ENCODE measurements at regions not wholly inside any gene's neighbourhood (a gene's known extent, or its start where the extent isn't known, plus 50 kb on each side); places are given as distances from the start of the nearest gene placed in this dataset.

GRCh38 chr1:5298376-5298775, 644.0 kb downstream of the AJAP1 start (continued):
- TF ChIP-seq FOXA1 (IDR thresholded peaks at IDR 0.05): no peak
- TF ChIP-seq SP1 (IDR thresholded peaks at IDR 0.05): no peak
- no peak for TF ChIP-seq YY1 (IDR thresholded peaks at IDR 0.05)

DNA sequence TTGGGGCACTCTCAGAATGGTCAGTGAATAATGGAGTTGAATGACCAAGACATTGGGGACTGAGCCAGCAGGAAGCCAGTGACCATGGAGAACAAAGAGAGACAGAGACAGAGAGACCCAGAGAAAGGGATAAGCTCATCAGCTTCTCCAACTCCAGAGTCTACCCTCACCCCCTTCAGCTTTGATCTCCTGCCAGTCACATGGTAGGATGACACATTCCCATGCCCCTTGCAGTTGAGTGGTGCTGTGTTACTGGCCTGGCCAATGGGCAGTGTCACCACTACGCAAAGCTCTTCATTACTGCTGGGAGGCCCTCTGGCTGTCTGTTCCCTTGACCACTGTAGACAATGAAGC, 643.5 kb downstream of the AJAP1 start:
- DNase-seq (ENCODE audit: low spot score): no peak
- no peaks in the 10 kb centered on the region for H3K9me3 ChIP-seq (ENCODE audit: control insufficient read depth in 4 of 4, low read length in 3 of 4)
- TF ChIP-seq FOXA1 (IDR thresholded peaks at IDR 0.05): no peak
- TF ChIP-seq HNF4G (IDR thresholded peaks at IDR 0.05): no peak
- TF ChIP-seq YY1 (IDR thresholded peaks at IDR 0.05): no peak
- TF ChIP-seq TAF1 (conservative IDR thresholded peaks at IDR 0.05): no peak
- TF ChIP-seq, protein P1, sequence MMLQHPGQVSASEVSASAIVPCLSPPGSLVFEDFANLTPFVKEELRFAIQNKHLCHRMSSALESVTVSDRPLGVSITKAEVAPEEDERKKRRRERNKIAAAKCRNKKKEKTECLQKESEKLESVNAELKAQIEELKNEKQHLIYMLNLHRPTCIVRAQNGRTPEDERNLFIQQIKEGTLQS (IDR thresholded peaks at IDR 0.05): no peak
- no peak for TF ChIP-seq SP1 (IDR thresholded peaks at IDR 0.05)
- no peak for TF ChIP-seq EGR1 (IDR thresholded peaks at IDR 0.05; ENCODE audit: low read depth in 2 of 2)
- no peak for TF ChIP-seq RAD21 (IDR thresholded peaks at IDR 0.05)
- no peak for TF ChIP-seq NR2F2 (IDR thresholded peaks at IDR 0.05)
- no peak for TF ChIP-seq JUND (IDR thresholded peaks at IDR 0.05)
- no peak for TF ChIP-seq RXRA (IDR thresholded peaks at IDR 0.05)
- TF ChIP-seq GABPA (IDR thresholded peaks at IDR 0.05 in 1 of 2, conservative IDR thresholded peaks at IDR 0.05 in 1 of 2): no peak
- H3K4me3 ChIP-seq (ENCODE audit: low read depth in 1 of 3, low read length in 3 of 3): no peak overlapping the region
- no peak overlapping the region for H3K9ac ChIP-seq (ENCODE audit: low read depth in 1 of 2, low read length in 2 of 2)
- no peaks in the 10 kb centered on the region for H3K4me1 ChIP-seq (ENCODE audit: control insufficient read depth in 4 of 4, insufficient read depth in 4 of 4, low read length in 3 of 4)
- H3K27ac ChIP-seq (ENCODE audit: low read depth in 1 of 2, low read length in 2 of 2): no peak overlapping the region
- 84% methylated on average over 1 of the region's 1 CpG for WGBS
- H3K27me3 ChIP-seq (ENCODE audit: control insufficient read depth in 4 of 4, insufficient read depth in 4 of 4, low read length in 3 of 4): no peaks in the 10 kb centered on the region
- H3K36me3 ChIP-seq (ENCODE audit: control insufficient read depth in 4 of 4, insufficient read depth in 3 of 4, low read depth in 1 of 4, low read length in 3 of 4): no peaks in the 10 kb centered on the region

DNA sequence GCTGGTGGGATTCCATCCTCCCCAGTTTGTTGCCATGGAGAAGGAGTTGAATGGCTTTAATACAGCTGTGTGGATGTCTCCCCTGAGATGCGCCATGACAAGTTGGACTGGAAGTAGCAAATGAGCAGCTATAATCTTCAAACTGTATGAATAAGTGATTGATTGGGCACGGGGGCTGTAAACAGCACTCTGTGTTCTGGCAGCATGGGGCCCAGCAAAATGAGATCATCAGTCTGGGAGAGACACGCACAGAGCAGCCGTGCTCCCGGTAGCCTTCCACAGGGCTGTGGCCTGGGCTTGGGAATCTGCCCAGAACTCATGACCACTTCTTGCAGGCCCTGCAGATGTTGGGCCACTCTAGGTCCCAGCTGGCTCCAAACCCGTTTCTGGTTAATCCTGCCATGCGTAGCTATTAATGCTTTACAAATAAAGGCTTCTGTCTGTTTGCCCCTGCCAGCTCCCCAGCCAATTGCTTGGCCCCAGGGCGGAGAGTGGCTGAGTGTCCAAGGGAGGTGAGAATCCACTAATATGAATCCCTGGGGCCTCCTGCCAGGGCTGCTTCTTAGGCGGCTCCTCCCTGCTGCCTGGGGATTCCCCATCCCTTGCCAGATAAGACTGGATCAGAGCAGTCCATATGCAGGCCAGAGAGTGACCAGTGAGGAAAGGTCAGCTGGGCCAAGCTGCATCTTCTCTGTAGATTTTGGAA, 642.9 kb downstream of the AJAP1 start:
- H3K9me3 ChIP-seq (ENCODE audit: control insufficient read depth in 4 of 4, low read length in 3 of 4): no peaks in the 10 kb centered on the region
- no peaks in the 10 kb centered on the region for H3K36me3 ChIP-seq (ENCODE audit: control insufficient read depth in 4 of 4, insufficient read depth in 3 of 4, low read depth in 1 of 4, low read length in 3 of 4)
- no peak overlapping the region for H3K4me3 ChIP-seq (ENCODE audit: low read depth in 1 of 3, low read length in 3 of 3)
- H3K4me1 ChIP-seq (ENCODE audit: control insufficient read depth in 4 of 4, insufficient read depth in 4 of 4, low read length in 3 of 4): no peaks in the 10 kb centered on the region
- 76% methylated on average over 9 of the region's 9 CpGs for WGBS
- H3K27me3 ChIP-seq (ENCODE audit: control insufficient read depth in 4 of 4, insufficient read depth in 4 of 4, low read length in 3 of 4): no peaks in the 10 kb centered on the region
- no peak for TF ChIP-seq RAD21 (IDR thresholded peaks at IDR 0.05)
- H3K27ac ChIP-seq (ENCODE audit: low read depth in 1 of 2, low read length in 2 of 2): no peak overlapping the region
- H3K9ac ChIP-seq (ENCODE audit: low read depth in 1 of 2, low read length in 2 of 2): no peak overlapping the region
- DNase-seq (ENCODE audit: low spot score): no peak

- no peak for DNase-seq (ENCODE audit: low spot score)
- no peak overlapping the region for H3K9ac ChIP-seq (ENCODE audit: low read depth in 1 of 2, low read length in 2 of 2)
- H3K27me3 ChIP-seq (ENCODE audit: control insufficient read depth in 4 of 4, insufficient read depth in 4 of 4, low read length in 3 of 4): no peaks in the 10 kb centered on the region
- 71% methylated on average over 18 of the region's 18 CpGs for WGBS
- TF ChIP-seq, protein P2, sequence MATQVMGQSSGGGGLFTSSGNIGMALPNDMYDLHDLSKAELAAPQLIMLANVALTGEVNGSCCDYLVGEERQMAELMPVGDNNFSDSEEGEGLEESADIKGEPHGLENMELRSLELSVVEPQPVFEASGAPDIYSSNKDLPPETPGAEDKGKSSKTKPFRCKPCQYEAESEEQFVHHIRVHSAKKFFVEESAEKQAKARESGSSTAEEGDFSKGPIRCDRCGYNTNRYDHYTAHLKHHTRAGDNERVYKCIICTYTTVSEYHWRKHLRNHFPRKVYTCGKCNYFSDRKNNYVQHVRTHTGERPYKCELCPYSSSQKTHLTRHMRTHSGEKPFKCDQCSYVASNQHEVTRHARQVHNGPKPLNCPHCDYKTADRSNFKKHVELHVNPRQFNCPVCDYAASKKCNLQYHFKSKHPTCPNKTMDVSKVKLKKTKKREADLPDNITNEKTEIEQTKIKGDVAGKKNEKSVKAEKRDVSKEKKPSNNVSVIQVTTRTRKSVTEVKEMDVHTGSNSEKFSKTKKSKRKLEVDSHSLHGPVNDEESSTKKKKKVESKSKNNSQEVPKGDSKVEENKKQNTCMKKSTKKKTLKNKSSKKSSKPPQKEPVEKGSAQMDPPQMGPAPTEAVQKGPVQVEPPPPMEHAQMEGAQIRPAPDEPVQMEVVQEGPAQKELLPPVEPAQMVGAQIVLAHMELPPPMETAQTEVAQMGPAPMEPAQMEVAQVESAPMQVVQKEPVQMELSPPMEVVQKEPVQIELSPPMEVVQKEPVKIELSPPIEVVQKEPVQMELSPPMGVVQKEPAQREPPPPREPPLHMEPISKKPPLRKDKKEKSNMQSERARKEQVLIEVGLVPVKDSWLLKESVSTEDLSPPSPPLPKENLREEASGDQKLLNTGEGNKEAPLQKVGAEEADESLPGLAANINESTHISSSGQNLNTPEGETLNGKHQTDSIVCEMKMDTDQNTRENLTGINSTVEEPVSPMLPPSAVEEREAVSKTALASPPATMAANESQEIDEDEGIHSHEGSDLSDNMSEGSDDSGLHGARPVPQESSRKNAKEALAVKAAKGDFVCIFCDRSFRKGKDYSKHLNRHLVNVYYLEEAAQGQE (IDR thresholded peaks at IDR 0.05): no peak
- TF ChIP-seq TAF1 (conservative IDR thresholded peaks at IDR 0.05): no peak
- H3K4me1 ChIP-seq (ENCODE audit: control insufficient read depth in 4 of 4, insufficient read depth in 4 of 4, low read length in 3 of 4): no peaks in the 10 kb centered on the region
- no peak overlapping the region for H3K4me3 ChIP-seq (ENCODE audit: low read depth in 1 of 3, low read length in 3 of 3)
- no peaks in the 10 kb centered on the region for H3K36me3 ChIP-seq (ENCODE audit: control insufficient read depth in 4 of 4, insufficient read depth in 3 of 4, low read depth in 1 of 4, low read length in 3 of 4)
- no peaks in the 10 kb centered on the region for H3K9me3 ChIP-seq (ENCODE audit: control insufficient read depth in 4 of 4, low read length in 3 of 4)
- no peak overlapping the region for H3K27ac ChIP-seq (ENCODE audit: low read depth in 1 of 2, low read length in 2 of 2)
Observed at GRCh38 chr1:5296557-5297179, 642.3 kb downstream of the AJAP1 start.
